PC-9 (cell line): ENCODE measurements at regions not wholly inside any gene's neighbourhood (a gene's known extent, or its start where the extent isn't known, plus 50 kb on each side); places are given as distances from the start of the nearest gene placed in this dataset.

ENCODE experiments used
- CTCF ChIP-seq: fragments of 200-600 bp; sonication (generic); conservative IDR thresholded peaks from 2 replicates; pipeline ENCODE4 v1.6.1; 2017; ENCODE audit warnings: mixed run types, antibody characterized with exemption, mild to moderate bottlenecking, moderate library complexity
- EZH2 ChIP-seq: fragments of 200-600 bp; sonication (generic); IDR thresholded peaks from 2 replicates; pipeline ENCODE4 v1.8.0; 2017; ENCODE audit warnings: antibody characterized with exemption, low read depth

- no peak for TF ChIP-seq CTCF
- no peak for TF ChIP-seq EZH2
These were observed 211.6 kb upstream of the SP8 start for GRCh38 chr7:20998309-20998708.
